SK-N-MC (cell line): ENCODE measurements at regions not wholly inside any gene's neighbourhood (a gene's known extent, or its start where the extent isn't known, plus 50 kb on each side); places are given as distances from the start of the nearest gene placed in this dataset.

ENCODE experiments used
- EZH2 ChIP-seq: fragments of 200-600 bp; sonication (generic); IDR thresholded peaks from one replicate; pipeline ENCODE4 v1.6.1; 2017; ENCODE audit warnings: antibody characterized with exemption
- POLR2AphosphoS5 ChIP-seq: IDR thresholded peaks from 2 replicates; pipeline ENCODE4 v1.6.1; 2012; ENCODE audit warnings: mild to moderate bottlenecking, low read depth, low read length, borderline replicate concordance

DNA sequence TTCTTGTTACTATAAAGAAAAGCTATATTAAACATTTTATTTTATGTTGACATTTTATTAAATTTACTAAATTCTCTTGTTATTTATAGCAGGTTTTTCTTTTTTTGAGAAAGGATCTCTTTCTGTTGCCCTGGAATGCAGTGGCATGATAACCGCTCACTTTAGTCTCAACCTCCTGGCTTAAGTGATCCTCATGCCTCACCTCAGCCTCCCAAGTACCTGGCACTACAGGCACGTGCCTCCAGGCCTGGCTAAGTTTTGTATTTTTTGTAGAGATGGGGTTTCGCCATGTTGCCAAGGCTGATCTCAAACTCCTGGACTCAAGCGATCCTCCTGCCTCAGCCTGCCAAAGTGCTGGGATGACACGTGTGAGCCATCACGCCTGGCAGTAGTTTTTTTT, 280.2 kb upstream of the C9orf72 start:
- TF ChIP-seq EZH2: no peak
- TF ChIP-seq POLR2AphosphoS5: no peak
